Activated CD4-positive, alpha-beta T cell treated with anti-CD3 and anti-CD28 coated beads for 36 hours (primary cell): ENCODE measurements at regions not wholly inside any gene's neighbourhood (a gene's known extent, or its start where the extent isn't known, plus 50 kb on each side); places are given as distances from the start of the nearest gene placed in this dataset.

Experiments used
- ATAC-seq: fragments of 200-7000 bp; cut with Tn5 transposase; one replicate; pipeline ENCODE4 v1.10.0; 2021; ENCODE audit warnings: mild to moderate bottlenecking, moderate library complexity
- CTCF ChIA-PET: fragments of 350-600 bp; sonication (Branson Sonifier 250); formaldehyde crosslinking; loops from one replicate; lab custom pipeline; 2021; ENCODE audit warnings: antibody characterized with exemption; lab: Charles Lee
- POLR2A ChIA-PET: fragments of 350-600 bp; sonication (Branson Sonifier 250); formaldehyde crosslinking; loops from one replicate; lab custom pipeline; 2021; ENCODE audit warnings: antibody characterized with exemption, inconsistent platforms; lab: Charles Lee
- DNase-seq: peaks from one replicate; pipeline ENCODE4 v3.0.0-alpha.2; 2020
- H3K27ac Mint-ChIP-seq: one replicate; pipeline ENCODE4 v1.8.0; 2021; ENCODE audit warnings: mixed read lengths
- H3K27me3 Mint-ChIP-seq: one replicate; pipeline ENCODE4 v1.8.0; 2021; ENCODE audit warnings: mixed read lengths
- H3K36me3 Mint-ChIP-seq: one replicate; pipeline ENCODE4 v1.8.0; 2021; ENCODE audit warnings: low read depth, mixed read lengths
- H3K4me1 Mint-ChIP-seq: one replicate; pipeline ENCODE4 v1.8.0; 2021; ENCODE audit warnings: mixed read lengths
- H3K4me3 Mint-ChIP-seq: one replicate; pipeline ENCODE4 v1.8.0; 2021; ENCODE audit warnings: mild to moderate bottlenecking, moderate library complexity, mixed read lengths
- H3K9me3 Mint-ChIP-seq: one replicate; pipeline ENCODE4 v1.8.0; 2021; ENCODE audit warnings: low read depth, mixed read lengths
- intact Hi-C, 2 experiments: fragments of 100-400 bp; cut with DNase I in 1 of 2; cut with micrococcal nuclease in 1 of 2; formaldehyde crosslinking; loops; one replicate each; pipeline versions ENCODE4 v1.14.2 to v1.15.1; 2022 to 2024; cut with DNase I, micrococcal nuclease

DNA sequence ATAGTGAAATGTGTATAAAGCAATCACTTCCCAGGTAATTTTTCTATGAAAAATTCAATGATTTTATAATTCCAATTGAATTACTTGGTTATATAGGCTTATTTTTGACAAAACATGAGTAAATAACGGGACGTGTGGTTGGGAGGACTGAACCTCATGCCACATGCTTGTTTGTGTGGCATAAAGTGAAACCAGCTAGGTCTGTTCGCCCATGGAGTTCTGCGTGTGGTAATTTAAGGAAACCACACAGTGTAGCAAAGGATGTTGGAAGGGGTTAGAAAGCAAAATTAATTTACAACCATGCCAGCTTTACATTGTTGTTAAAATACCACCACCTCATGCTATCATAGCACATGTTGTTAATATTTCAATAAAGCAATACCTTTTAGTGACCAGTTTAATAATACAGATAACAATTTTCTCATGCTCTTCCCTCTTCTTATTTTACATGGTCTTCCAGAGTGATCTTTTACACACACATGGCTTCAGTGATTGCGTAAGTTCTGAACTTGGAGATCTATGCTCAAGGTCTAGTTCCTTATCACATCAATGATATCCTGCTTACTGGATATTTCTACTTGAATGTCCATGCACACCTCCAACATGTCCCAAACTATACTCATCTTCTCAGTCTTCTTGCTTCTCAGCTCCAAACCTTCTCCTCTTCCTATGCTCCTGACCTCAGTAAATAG is 156.4 kb upstream of the ITGA4 start:
- Mint-ChIP-seq H3K4me3 (peak overlapping the region; percentile 13), H3K4me1 (peaks cover 49% of the 10 kb centered on the region), H3K27me3 (no peaks in the 10 kb centered on the region), H3K36me3 (peaks cover 12% of the 10 kb centered on the region), H3K9me3 (peaks cover 25% of the 10 kb centered on the region), H3K27ac (peak overlapping the region; percentile 76)
- CTCF ChIA-PET, result interaction anchor here (0.8 to 1.3 kb wide), 2 partner anchors 10 to 12 kb away, joined by 3 read pairs; no protein-coding TSS in a partner anchor
- intact Hi-C loops, result loop anchor here (5.0 to 10.0 kb wide), 3 partner anchors 78 to 594 kb away; partner anchors contain the start of gene ITPRID2 (in 1 of the 2)
- DNase-seq (peak; percentile 20), ATAC-seq (no peak)
- POLR2A ChIA-PET, result no interaction called here

DNA sequence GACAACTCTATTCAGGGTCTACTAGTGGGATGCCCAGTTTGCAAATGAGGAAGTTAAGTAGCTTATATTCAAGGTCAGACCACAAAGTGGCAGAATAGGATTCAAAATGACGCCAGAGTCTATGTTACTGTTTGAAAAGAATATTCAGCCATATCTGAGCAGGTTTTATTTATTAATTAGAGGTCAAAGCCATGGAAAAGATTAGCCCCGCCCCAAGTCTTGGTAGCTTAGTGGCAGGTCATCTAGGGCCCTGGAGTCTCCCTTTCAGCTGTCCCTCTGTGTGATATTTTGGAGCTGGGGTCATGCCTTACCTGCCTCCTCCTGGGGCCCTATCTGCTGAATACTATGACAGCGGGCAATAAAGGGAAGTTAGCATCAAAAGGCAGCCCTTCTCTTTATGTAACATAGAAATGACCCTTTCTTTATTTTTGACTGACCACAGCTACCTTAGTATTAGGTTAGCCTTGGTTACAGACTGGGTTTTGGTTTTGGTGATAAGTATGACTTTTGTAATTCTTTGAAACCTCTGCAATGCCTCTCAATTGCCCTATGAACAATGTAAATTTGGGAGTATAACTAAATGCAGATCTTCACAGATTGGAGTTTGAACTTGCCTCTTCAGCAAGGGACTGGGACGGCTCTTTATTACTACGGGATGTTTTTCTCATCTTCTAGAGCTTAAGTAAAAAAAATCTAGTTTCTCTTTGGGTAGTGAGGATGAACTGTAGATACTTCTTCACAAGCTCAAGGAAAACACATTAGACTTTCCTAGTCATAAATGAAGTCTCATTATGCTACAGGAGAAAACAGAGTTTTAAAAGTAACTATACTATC is 153.0 kb upstream of the ITGA4 start:
- intact Hi-C loops, result loop anchor here (2.0 to 10.0 kb wide), 5 partner anchors 82 to 591 kb away; partner anchors contain the start of gene ITPRID2 (in 1 of the 2)
- no peak for DNase-seq
- ChIA-PET POLR2A (interaction anchor here (0.6 to 1.2 kb wide), 2 partner anchors 15 to 164 kb away, joined by 4 to 5 read pairs; no protein-coding TSS in a partner anchor), CTCF (interaction anchor here (0.8 to 2.2 kb wide), 4 partner anchors 8 to 192 kb away, joined by 3 to 7 read pairs (median 4); no protein-coding TSS in a partner anchor)
- peak overlapping the region; percentile 62 for H3K4me3 Mint-ChIP-seq
- H3K36me3 Mint-ChIP-seq, result peaks cover 6% of the 10 kb centered on the region
- H3K27me3 Mint-ChIP-seq, result no peaks in the 10 kb centered on the region
- H3K27ac Mint-ChIP-seq, result peak overlapping the region; percentile 91
- H3K9me3 Mint-ChIP-seq, result peaks cover 6% of the 10 kb centered on the region
- ATAC-seq, result peak; percentile 1
- peaks cover 81% of the 10 kb centered on the region for H3K4me1 Mint-ChIP-seq

DNA sequence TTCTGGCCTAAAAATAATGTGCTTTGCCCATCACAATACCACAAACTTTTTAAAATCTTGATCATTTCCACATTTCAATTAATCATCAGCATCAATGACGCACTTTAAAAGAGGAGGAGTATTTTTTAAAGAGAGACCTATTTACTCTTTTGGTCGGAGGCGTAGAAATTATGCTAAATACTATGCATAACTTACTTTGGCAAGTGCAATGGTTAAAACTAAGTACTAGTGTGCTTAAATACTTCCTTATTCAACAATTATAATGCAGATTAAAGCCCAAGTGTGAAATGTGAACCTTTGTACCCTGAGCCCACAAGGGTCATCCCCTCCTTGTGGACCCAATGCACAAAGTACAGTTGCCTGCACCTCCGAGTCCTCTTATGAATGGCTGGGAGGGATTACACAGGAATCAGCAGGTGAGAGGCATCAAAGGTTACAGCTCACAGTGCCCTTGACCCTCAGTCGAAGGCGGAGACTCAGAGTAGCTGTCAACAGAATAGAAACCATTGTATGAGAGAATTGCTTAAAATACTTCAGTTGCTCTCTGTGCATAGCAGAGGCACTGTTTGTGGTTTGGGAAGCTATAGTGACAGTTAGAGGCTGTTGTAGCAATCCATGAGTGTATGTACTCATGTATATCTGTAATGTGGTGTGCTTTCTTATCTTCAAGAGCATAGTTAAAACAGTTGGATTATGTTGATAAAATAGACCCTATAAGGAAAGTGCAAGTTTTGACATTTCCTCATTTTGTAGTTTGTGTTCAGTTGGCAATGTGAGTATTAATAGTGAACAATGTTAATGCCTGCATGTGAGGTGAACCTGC is 151.7 kb upstream of the ITGA4 start:
- ATAC-seq (peak; percentile 84), DNase-seq (peak; percentile 63)
- intact Hi-C loops, result loop anchor here (1.0 to 10.0 kb wide), 5 partner anchors 152 to 589 kb away; partner anchors contain the start of genes ITGA4 (in 1 of the 2) and ITPRID2 (in 1 of the 2)
- no peaks in the 10 kb centered on the region for H3K36me3 Mint-ChIP-seq
- H3K27ac Mint-ChIP-seq, result peak overlapping the region; percentile 91
- POLR2A ChIA-PET, result interaction anchor here (0.7 kb wide), 1 partner anchor 137 kb away, joined by 5 read pairs; no protein-coding TSS in a partner anchor
- H3K27me3 Mint-ChIP-seq, result no peaks in the 10 kb centered on the region
- peaks cover 74% of the 10 kb centered on the region for H3K4me1 Mint-ChIP-seq
- H3K4me3 Mint-ChIP-seq, result peak overlapping the region; percentile 60
- H3K9me3 Mint-ChIP-seq, result no peaks in the 10 kb centered on the region
- CTCF ChIA-PET, result interaction anchor here (0.6 to 1.5 kb wide), 5 partner anchors 14 to 161 kb away, joined by 3 read pairs; partner anchors contain the start of gene ITGA4

DNA sequence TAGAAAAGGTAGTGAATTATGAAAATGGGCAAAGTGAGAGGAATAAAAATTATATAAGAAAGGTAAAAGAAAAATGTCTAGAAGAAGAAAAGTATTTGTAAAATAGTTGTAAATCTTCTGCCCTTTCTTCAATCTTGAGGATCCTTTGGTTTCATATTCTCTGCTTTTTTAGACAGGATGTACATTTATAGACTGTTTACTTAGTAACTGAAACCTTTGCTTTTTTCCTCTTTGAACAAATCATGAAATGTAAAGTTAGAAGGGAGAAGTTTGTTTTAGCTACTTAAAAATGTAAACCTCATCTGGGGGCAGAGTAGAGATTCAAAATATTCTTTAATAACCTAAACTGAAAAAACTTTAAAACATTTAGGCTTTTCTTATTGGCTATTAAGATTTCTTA is 150.4 kb upstream of the ITGA4 start:
- no peak for ATAC-seq
- intact Hi-C loops, result loop anchor here (10.0 kb wide), 2 partner anchors 408 to 588 kb away; partner anchors contain the start of gene ITPRID2 (in 1 of the 2)
- H3K27ac Mint-ChIP-seq, result peak overlapping the region; percentile 91
- peak overlapping the region; percentile 60 for H3K4me3 Mint-ChIP-seq
- H3K27me3 Mint-ChIP-seq, result no peaks in the 10 kb centered on the region
- ChIA-PET POLR2A (no interaction called here), CTCF (interaction anchor here (0.6 to 1.5 kb wide), 3 partner anchors 13 to 162 kb away, joined by 3 read pairs; no protein-coding TSS in a partner anchor)
- H3K9me3 Mint-ChIP-seq, result no peaks in the 10 kb centered on the region
- DNase-seq, result no peak
- peaks cover 66% of the 10 kb centered on the region for H3K4me1 Mint-ChIP-seq
- H3K36me3 Mint-ChIP-seq, result no peaks in the 10 kb centered on the region

DNA sequence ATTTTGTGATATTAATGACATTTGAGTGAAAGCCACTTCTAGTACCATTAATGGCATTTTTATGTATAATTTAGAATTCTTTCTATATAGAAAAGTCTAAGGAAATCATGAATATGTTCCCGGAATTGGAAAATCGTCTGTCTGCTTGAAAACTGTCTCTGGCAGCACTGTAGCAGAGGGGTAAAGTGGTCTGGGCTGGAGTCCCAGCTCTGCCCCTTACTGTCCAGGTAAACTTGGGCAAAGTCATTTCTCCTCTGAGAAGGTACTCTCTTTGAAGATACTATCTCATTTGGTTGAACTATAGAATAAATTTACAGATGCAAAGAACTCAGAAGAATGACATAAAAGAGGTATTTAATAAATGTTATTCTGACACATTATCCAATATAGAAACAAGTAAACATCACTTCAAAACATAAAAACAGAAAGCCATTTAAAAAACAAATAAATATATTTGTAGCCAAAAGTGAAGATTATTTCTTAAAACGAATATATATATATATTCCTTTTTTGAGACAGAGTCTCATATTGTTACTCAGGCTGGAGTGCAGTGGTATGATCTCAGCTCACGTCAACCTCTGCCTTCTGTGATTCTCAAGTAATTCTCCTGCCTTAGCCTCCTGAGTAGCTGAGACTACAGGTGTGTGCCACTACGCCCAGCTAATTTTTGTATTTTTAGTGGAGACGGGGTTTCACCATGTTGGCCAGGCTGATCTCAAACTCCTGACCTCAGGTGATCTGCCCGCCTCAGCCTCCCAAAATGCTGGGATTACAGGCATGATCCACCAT is 149.8 kb upstream of the ITGA4 start:
- Mint-ChIP-seq H3K27me3 (no peaks in the 10 kb centered on the region), H3K9me3 (no peaks in the 10 kb centered on the region), H3K36me3 (no peaks in the 10 kb centered on the region), H3K4me1 (peaks cover 67% of the 10 kb centered on the region), H3K4me3 (peak overlapping the region; percentile 60), H3K27ac (peak overlapping the region; percentile 91)
- intact Hi-C loops, result loop anchor here (10.0 kb wide), 2 partner anchors 407 to 587 kb away; partner anchors contain the start of gene ITPRID2 (in 1 of the 2)
- ATAC-seq (no peak), DNase-seq (peak; percentile 32)
- ChIA-PET CTCF (interaction anchor here (0.6 to 3.2 kb wide), 6 partner anchors 12 to 265 kb away, joined by 3 to 11 read pairs (median 3); no protein-coding TSS in a partner anchor), POLR2A (no interaction called here)

DNA sequence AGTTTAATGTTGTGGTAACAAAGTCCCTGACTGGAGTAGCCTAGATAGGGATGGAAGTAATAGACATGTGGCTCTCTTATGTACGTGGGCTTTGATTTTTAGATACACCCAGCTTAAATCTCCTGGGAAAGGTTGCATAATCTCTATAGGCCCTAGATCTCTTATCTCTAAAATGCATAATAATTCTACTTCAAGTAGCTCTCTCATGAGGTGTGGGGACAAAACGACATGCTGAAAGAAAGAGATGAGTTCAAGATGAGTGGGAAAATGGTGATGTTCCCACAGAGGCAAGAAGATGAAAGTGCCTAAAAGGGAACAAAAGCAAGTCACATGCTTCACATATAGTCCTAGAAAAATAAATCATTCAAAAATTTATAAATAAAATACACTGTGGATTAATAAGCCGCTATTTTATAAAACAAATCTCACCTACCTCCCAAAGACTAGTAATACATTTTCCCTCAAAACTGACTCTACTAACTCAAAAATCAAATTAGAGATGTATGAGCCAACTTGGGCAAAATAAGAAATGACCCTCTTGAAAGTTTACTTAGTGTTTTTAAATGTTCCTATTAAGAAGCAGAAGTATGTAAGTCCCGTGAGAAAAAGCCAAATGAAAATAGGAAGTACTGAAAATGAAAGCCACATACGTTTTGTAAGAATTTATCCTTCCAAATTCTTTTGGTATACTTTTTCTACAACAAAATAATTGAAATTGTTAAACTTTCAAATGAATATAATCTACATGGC is 148.2 kb upstream of the ITGA4 start:
- intact Hi-C loops, result loop anchor here (10.0 kb wide), 2 partner anchors 406 to 586 kb away; partner anchors contain the start of gene ITPRID2 (in 1 of the 2)
- Mint-ChIP-seq H3K27me3 (no peaks in the 10 kb centered on the region), H3K27ac (peak overlapping the region; percentile 83), H3K4me3 (peak overlapping the region; percentile 74), H3K4me1 (peaks cover 75% of the 10 kb centered on the region), H3K36me3 (no peaks in the 10 kb centered on the region), H3K9me3 (no peaks in the 10 kb centered on the region)
- CTCF ChIA-PET, result interaction anchor here (0.5 to 3.2 kb wide), 5 partner anchors 8 to 205 kb away, joined by 3 to 11 read pairs (median 3); no protein-coding TSS in a partner anchor
- ATAC-seq (no peak), DNase-seq (no peak)
- POLR2A ChIA-PET, result no interaction called here

DNA sequence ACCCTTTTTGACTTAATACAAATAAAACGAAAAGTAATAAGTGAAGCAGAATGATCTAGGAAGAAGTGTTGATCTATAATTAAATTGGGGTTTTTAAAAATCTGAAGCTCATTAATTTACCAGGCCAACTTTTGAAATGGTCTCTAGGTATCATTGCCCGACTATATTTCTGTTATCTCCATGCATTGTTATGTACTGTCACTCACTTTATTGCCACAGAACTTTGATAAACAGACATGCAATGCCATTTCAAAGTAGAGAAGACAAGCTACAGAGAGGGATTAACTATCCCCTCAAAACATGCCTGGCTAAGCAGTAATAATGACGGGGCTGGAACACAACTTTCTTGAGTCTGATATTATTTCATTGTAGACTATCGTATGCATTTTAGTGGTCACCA is 147.6 kb upstream of the ITGA4 start:
- POLR2A ChIA-PET, result no interaction called here

DNA sequence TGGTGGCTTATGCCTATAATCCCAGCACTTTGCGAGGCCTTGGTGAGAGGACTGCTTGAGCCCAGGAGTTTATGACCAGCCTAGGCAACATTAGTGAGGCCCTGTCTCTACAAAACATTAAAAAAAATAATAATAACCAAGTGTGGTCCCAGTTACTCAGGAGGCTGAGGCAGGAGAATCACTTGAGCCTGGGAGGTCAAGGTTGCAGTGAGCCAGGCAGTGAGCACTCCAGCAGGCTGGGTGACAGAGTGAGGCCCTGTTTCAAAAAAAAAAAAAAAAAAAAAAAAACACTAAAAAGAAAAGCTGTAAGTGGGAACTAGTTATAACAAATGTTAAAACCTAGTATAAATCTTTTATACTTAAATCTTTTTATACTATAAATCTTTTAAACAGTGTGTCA is 146.2 kb upstream of the ITGA4 start:
- H3K4me1 Mint-ChIP-seq, result peaks cover 61% of the 10 kb centered on the region
- H3K9me3 Mint-ChIP-seq, result no peaks in the 10 kb centered on the region
- H3K4me3 Mint-ChIP-seq, result no peak overlapping the region
- H3K36me3 Mint-ChIP-seq, result no peaks in the 10 kb centered on the region
- no peak for ATAC-seq
- H3K27ac Mint-ChIP-seq, result no peak overlapping the region
- ChIA-PET CTCF (interaction anchor here (0.6 to 1.6 kb wide), 6 partner anchors 9 to 169 kb away, joined by 3 to 7 read pairs (median 4); no protein-coding TSS in a partner anchor), POLR2A (interaction anchor here (0.6 kb wide), 1 partner anchor 116 kb away, joined by 3 read pairs; no protein-coding TSS in a partner anchor)
- H3K27me3 Mint-ChIP-seq, result no peaks in the 10 kb centered on the region
- DNase-seq, result peak; percentile 43
- intact Hi-C loops, result no loop called here

More for the DNA sequence above, 147.6 kb upstream of the ITGA4 start:
- Mint-ChIP-seq H3K9me3 (no peaks in the 10 kb centered on the region), H3K36me3 (no peaks in the 10 kb centered on the region), H3K27me3 (no peaks in the 10 kb centered on the region), H3K27ac (peak overlapping the region; percentile 83), H3K4me3 (peak overlapping the region; percentile 74), H3K4me1 (peaks cover 75% of the 10 kb centered on the region)
- CTCF ChIA-PET, result interaction anchor here (0.5 to 3.2 kb wide), 5 partner anchors 11 to 205 kb away, joined by 3 to 11 read pairs (median 4); no protein-coding TSS in a partner anchor
- intact Hi-C loops, result loop anchor here (10.0 kb wide), 2 partner anchors 405 to 585 kb away; partner anchors contain the start of gene ITPRID2 (in 1 of the 2)
- ATAC-seq, result no peak
- no peak for DNase-seq

DNA sequence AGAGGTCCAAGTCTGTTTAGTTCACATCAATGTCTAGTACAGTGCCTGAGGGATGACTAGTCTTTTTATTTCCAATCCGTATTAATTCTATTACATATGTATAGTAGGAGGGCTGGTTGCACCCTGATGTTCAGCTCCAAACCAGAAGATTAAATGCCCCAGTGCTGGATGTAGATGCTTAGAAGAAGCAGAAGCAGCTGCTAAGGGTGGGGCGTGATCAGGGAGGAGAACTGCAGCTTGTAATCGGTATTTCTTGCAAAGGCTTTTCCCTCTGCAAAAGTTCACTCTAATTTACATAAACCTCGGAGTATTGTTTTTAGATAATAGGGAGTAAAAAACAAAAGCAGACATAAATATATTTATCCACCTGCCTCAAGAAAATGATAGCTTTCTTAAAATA is 145.3 kb upstream of the ITGA4 start:
- peak overlapping the region; percentile 92 for H3K27ac Mint-ChIP-seq
- no peaks in the 10 kb centered on the region for H3K27me3 Mint-ChIP-seq
- H3K9me3 Mint-ChIP-seq, result no peaks in the 10 kb centered on the region
- no peaks in the 10 kb centered on the region for H3K36me3 Mint-ChIP-seq
- peak overlapping the region; percentile 68 for H3K4me3 Mint-ChIP-seq
- ChIA-PET CTCF (interaction anchor here (0.7 to 1.9 kb wide), 12 partner anchors 8 to 208 kb away, joined by 3 to 7 read pairs (median 4); partner anchors contain the start of gene ITGA4), POLR2A (interaction anchor here (0.6 kb wide), 1 partner anchor 116 kb away, joined by 3 read pairs; no protein-coding TSS in a partner anchor)
- peak; percentile 30 for ATAC-seq
- intact Hi-C loops, result loop anchor here in 1 of 2 experiments (1.0 kb wide), 1 partner anchor 145 kb away; the partner anchor contains the start of gene ITGA4
- DNase-seq, result peak; percentile 46
- H3K4me1 Mint-ChIP-seq, result peaks cover 55% of the 10 kb centered on the region
